Psoas muscle (tissue), 7 donors: ENCODE measurements at regions not wholly inside any gene's neighbourhood (a gene's known extent, or its start where the extent isn't known, plus 50 kb on each side); places are given as distances from the start of the nearest gene placed in this dataset.

ENCODE experiments used
- ATAC-seq, 4 donors: fragments of 200-7000 bp; cut with Tn5 transposase; one replicate each; pipeline ENCODE4 v1.9.1; 2020; ENCODE audit warnings: moderate library complexity in 3 of 4, mild to moderate bottlenecking in 2 of 4
- DNase-seq, 2 donors: peaks; one replicate each; pipeline ENCODE4 v3.0.0-alpha.2; 2020
- H3K27ac ChIP-seq: fragments of 200-600 bp; one replicate; pipeline ENCODE4 v1.8.0; 2022
- H3K27me3 ChIP-seq, 3 donors: fragments of 200-600 bp in 1 of 3; one replicate each; pipeline versions ENCODE4 v1.6.1 to v1.8.0; 2013 to 2022; ENCODE audit warnings: low read length in 2 of 3, mild to moderate bottlenecking in 2 of 3, moderate library complexity in 1 of 3; ENCODE audit not compliant: insufficient read depth in 3 of 3
- H3K36me3 ChIP-seq, 2 donors: fragments of 200-600 bp in 1 of 2; one replicate each; pipeline versions ENCODE4 v1.6.1 to v1.8.0; 2013 to 2022; ENCODE audit warnings: low read depth in 1 of 2, mild to moderate bottlenecking in 1 of 2, moderate library complexity in 1 of 2; ENCODE audit not compliant: insufficient read depth in 1 of 2
- H3K4me1 ChIP-seq: fragments of 200-600 bp; one replicate; pipeline ENCODE4 v1.8.0; 2022
- H3K4me3 ChIP-seq: fragments of 200-600 bp; one replicate; pipeline ENCODE4 v1.8.0; 2022; ENCODE audit warnings: mild to moderate bottlenecking
- H3K9me3 ChIP-seq: fragments of 200-600 bp; one replicate; pipeline ENCODE4 v1.8.0; 2022
- WGBS, 3 donors: extraction: QIAGEN DNeasy Blood & Tissue Kit; methylation state at CpG; one replicate each; pipeline versions ENCODE4 v1.1.6 to v1.1.7; 2013; 5-methylcytosine and 5-hydroxymethylcytosine counted together
- intact Hi-C, 2 donors: fragments of 100-400 bp; cut with DNase I; formaldehyde crosslinking; loops; one replicate each; pipeline versions ENCODE4 v1.11.0 to v1.14.2; 2022
- TF ChIP-seq, protein P1 (sequence below): fragments of 200-600 bp; IDR thresholded peaks from one replicate; pipeline ENCODE4 v1.8.0; 2022; ENCODE audit warnings: antibody characterized with exemption
- donor health status: healthy with polysubstance abuse.
- donor health status: DM: no; HTN: no; CAD: no; lungs with moderate emphysema.
- donor health status: Bipolar disorder and iron deficiency.
- donor health status: healthy.
- donor health status: DM: yes; HTN: yes; CAD: no.
- donor health status: DM: no; HTN: no; CAD: no.
- donor health status: DM: yes; HTN: yes; CAD: no.

DNA sequence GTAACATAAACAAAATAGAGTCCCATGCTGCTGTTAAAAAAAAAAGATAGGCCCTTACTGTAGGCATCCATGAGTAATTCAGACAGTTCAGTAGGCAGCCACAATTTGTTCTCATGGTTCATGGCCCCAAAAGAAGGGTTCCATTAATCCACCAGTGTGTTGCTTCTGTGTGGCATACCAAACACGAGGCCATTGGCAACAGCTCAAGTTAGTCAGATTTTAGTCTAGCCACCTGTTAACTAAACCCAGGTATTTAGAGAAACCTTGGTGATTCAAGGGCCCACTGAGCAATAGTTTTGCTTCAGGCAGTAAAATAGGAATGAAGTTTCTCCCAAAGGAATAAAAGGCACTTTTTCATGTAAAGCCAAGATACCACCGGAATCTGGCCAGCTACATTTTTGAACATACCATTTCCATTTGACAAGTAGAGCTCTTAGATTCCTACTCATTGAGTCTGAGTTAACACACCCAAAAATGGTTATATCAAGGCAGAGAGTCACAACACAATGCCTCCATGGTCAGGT is 80.1 kb upstream of the SRD5A2 start:
- no peaks in the 10 kb centered on the region for H3K36me3 ChIP-seq
- H3K4me1 ChIP-seq, result no peaks in the 10 kb centered on the region
- H3K9me3 ChIP-seq, result no peaks in the 10 kb centered on the region
- TF ChIP-seq, protein P1, sequence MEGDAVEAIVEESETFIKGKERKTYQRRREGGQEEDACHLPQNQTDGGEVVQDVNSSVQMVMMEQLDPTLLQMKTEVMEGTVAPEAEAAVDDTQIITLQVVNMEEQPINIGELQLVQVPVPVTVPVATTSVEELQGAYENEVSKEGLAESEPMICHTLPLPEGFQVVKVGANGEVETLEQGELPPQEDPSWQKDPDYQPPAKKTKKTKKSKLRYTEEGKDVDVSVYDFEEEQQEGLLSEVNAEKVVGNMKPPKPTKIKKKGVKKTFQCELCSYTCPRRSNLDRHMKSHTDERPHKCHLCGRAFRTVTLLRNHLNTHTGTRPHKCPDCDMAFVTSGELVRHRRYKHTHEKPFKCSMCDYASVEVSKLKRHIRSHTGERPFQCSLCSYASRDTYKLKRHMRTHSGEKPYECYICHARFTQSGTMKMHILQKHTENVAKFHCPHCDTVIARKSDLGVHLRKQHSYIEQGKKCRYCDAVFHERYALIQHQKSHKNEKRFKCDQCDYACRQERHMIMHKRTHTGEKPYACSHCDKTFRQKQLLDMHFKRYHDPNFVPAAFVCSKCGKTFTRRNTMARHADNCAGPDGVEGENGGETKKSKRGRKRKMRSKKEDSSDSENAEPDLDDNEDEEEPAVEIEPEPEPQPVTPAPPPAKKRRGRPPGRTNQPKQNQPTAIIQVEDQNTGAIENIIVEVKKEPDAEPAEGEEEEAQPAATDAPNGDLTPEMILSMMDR, result no peak
- H3K4me3 ChIP-seq, result no peak overlapping the region
- WGBS, 3 donors, result 47 to 54% (median 53%) methylated on average over 2 of the region's 2 CpGs
- H3K27ac ChIP-seq, result no peak overlapping the region
- peaks cover 0 to 2% (median 0%) of the 10 kb centered on the region in 3 donors for H3K27me3 ChIP-seq
- DNase-seq (no peak), ATAC-seq (no peak)
- intact Hi-C loops, result no loop called here

DNA sequence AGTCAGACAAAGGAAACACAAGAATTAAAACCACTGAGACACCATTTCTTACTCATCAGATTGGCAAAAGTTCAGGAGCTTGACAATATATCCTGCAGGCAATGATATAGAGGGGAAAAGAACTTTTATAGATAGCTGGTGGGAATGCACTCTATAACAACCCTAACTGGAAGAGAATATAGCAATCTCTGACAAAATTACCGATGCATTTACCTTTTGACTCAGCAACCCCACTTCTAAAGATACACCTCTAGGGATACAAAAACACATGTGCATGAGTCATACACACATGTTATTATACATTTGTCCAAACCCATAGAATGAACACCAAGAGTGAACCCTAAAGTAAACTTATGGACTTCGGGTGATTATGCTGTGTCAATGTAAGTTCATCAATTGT is 79.4 kb upstream of the SRD5A2 start:
- H3K9me3 ChIP-seq, result no peaks in the 10 kb centered on the region
- H3K36me3 ChIP-seq, result no peaks in the 10 kb centered on the region
- DNase-seq (no peak), ATAC-seq (no peak)
- H3K4me1 ChIP-seq, result no peaks in the 10 kb centered on the region
- no peak overlapping the region for H3K27ac ChIP-seq
- H3K4me3 ChIP-seq, result no peak overlapping the region
- TF ChIP-seq, protein P1, result no peak
- peaks cover 0 to 2% (median 0%) of the 10 kb centered on the region in 3 donors for H3K27me3 ChIP-seq
- intact Hi-C loops, result no loop called here
- 85 to 92% (median 90%) methylated on average over 2 of the region's 2 CpGs for WGBS, 3 donors

DNA sequence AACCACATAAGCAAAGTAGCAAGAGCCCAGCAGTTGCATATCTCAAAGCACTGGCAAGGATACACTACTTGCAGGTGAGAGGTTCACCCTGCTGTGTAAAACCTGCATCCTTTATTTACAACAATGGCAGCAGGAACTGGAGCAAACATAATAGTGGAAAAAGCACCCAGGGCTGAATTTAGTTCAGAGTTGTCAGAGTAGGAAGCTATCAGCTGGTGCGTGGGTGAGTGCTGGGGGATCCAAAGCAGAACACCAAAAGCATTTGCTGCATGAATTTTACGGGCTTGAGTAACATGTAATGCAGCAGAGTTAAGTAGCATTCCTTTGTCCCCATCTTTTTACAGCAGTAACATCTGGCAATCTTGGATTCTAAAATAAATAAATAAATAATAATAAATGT is 73.5 kb upstream of the SRD5A2 start:
- H3K36me3 ChIP-seq, result no peaks in the 10 kb centered on the region
- no peaks in the 10 kb centered on the region for H3K9me3 ChIP-seq
- intact Hi-C loops, result no loop called here
- TF ChIP-seq, protein P1, result no peak
- H3K4me1 ChIP-seq, result no peaks in the 10 kb centered on the region
- 37 to 52% (median 51%) methylated on average over 2 of the region's 2 CpGs for WGBS, 3 donors
- no peak overlapping the region for H3K4me3 ChIP-seq
- no peak overlapping the region for H3K27ac ChIP-seq
- ATAC-seq, result no peak
- no peak for DNase-seq
- H3K27me3 ChIP-seq, result peaks cover 0 to 2% (median 0%) of the 10 kb centered on the region in 3 donors

DNA sequence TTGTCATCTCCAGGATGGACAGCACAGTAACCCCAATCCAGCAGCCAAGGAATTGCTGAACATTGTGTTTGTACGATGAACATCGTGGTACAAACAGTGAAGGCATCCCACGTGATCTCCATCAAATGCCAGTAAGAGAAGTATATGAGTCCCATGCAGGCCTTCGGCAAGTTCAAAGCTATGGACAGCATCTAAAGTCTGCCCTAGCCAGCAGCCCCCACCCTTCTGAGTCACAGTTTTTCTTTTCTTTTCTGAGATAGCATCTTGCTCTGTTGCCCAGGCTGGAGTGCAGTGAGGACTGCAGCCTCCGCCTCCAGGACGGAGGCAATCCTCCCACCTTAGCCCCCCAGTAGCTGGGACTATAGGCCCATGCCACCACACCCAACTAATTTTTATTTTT is 71.0 kb upstream of the SRD5A2 start:
- Histone ChIP-seq H3K4me3 (no peak overlapping the region), H3K27ac (no peak overlapping the region), H3K27me3 (peaks cover 0 to under 1% (median 0%) of the 10 kb centered on the region in 3 donors), H3K36me3 (no peaks in the 10 kb centered on the region), H3K9me3 (no peaks in the 10 kb centered on the region), H3K4me1 (no peaks in the 10 kb centered on the region)
- DNase-seq (no peak), ATAC-seq (no peak)
- TF ChIP-seq, protein P1, result no peak
- 92 to 95% (median 93%) methylated on average over 6 of the region's 6 CpGs for WGBS, 3 donors
- intact Hi-C loops, result no loop called here

DNA sequence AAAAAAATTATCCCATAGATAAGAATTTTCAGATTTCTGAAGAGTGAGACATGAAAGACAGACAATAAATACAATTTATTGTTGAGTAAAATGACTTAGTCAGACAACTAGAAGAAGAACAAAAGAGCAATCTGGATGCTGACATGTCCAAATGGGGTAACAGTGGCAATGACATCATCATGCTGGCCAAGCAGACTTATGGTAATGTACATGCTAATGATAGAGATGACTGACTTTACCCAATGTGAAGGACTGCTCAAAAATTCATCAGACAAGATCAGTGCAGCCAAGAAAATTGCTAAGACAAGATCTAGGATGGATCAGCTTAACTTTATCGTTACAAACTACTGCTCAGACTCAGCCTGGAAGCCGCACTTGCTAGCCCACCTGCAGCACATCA is 70.5 kb upstream of the SRD5A2 start:
- DNase-seq, result no peak
- 86 to 94% (median 88%) methylated on average over 2 of the region's 2 CpGs for WGBS, 3 donors
- Histone ChIP-seq H3K4me1 (no peaks in the 10 kb centered on the region), H3K4me3 (no peak overlapping the region), H3K27me3 (no peaks in the 10 kb centered on the region), H3K36me3 (no peaks in the 10 kb centered on the region), H3K9me3 (no peaks in the 10 kb centered on the region), H3K27ac (no peak overlapping the region)
- TF ChIP-seq, protein P1, result no peak
- intact Hi-C loops, result no loop called here
- no peak for ATAC-seq
